ENCODE measurements at regions not wholly inside any gene's neighbourhood (a gene's known extent, or its start where the extent isn't known, plus 50 kb on each side); places are given as distances from the start of the nearest gene placed in this dataset.

- no peaks in the 10 kb centered on the region for H3K36me3 ChIP-seq (replicated peaks in 1 of 2; ENCODE audit: control insufficient read depth in 1 of 2, insufficient read depth in 2 of 2, low read length in 2 of 2)
- ChIA-PET POLR2A (no interaction called here), CTCF (ENCODE audit: low intra/inter-chr PET ratio, low total read pairs) (no interaction called here)
- no peaks in the 10 kb centered on the region for H3K27me3 ChIP-seq (ENCODE audit: control insufficient read depth in 1 of 2, insufficient read depth in 2 of 2, low read length in 2 of 2)
- ATAC-seq (no peak), DNase-seq (ENCODE audit: low spot score) (no peak), FAIRE-seq (no peak)
- no peaks in the 10 kb centered on the region for H3K79me2 ChIP-seq (ENCODE audit: insufficient read depth, low read length)
- H3K27ac ChIP-seq (ENCODE audit: extremely low read length, insufficient read depth, low read length): no peak overlapping the region
- no TSS peak for BruUV-seq (replicated peaks)
- intact Hi-C loops (cut with micrococcal nuclease; ENCODE audit: unreplicated experiment) (no loop called here), in situ Hi-C loops (cut with HindIII; ENCODE audit: extremely low pct_ligation_motif_present, low pct_unique_long_range_greater_than_20kb) (no loop called here)
- no peaks in the 10 kb centered on the region for H3K4me1 ChIP-seq (ENCODE audit: insufficient read depth, low read length)
- H3K9ac ChIP-seq (ENCODE audit: insufficient read depth, low read depth, low read length): no peak overlapping the region
- H3K4me3 ChIP-seq (replicated peaks in 1 of 3; ENCODE audit: insufficient read depth in 1 of 3, low read depth in 2 of 3, low read length in 3 of 3): no peak overlapping the region
- no peak overlapping the region for H3K4me2 ChIP-seq (ENCODE audit: low read depth, low read length)
- no peak overlapping the region for H2AFZ ChIP-seq (ENCODE audit: low read length)
- WGBS (ENCODE audit: low lambda C conversion rate): 100% methylated on average over 3 of the region's 28 CpGs
- H4K20me1 ChIP-seq (ENCODE audit: insufficient read depth, low read length): 0 out of 2 replicates have a peak, but pooled peaks cover 12% of the 10 kb centered on the region
- no peaks in the 10 kb centered on the region for H3K9me3 ChIP-seq (ENCODE audit: low read length)
- TF ChIP-seq MTA3 (CRISPR knock-in tag; IDR thresholded peaks at IDR 0.05) (no peak), ZNF552 (CRISPR knock-in tag; IDR thresholded peaks at IDR 0.05; ENCODE audit: borderline replicate concordance) (no peak), CREM (IDR thresholded peaks at IDR 0.05) (no peak), CREM (CRISPR knock-in tag; IDR thresholded peaks at IDR 0.05) (no peak), HOXA3 (CRISPR knock-in tag; IDR thresholded peaks at IDR 0.05) (no peak), MED8 (CRISPR knock-in tag; IDR thresholded peaks at IDR 0.05; ENCODE audit: insufficient replicate concordance) (no peak), AGO2 (optimal IDR thresholded peaks at IDR 0.05; ENCODE audit: low read depth, low read length) (peak; percentile 33)
Measured at GRCh38 chr11:70537576-70538571, 139.5 kb downstream of the CTTN start.

- no peak overlapping the region for H3K4me3 ChIP-seq (replicated peaks in 1 of 3; ENCODE audit: insufficient read depth in 1 of 3, low read depth in 2 of 3, low read length in 3 of 3)
- ChIA-PET POLR2A (no interaction called here), CTCF (ENCODE audit: low intra/inter-chr PET ratio, low total read pairs) (no interaction called here)
- no TSS peak for BruUV-seq (replicated peaks)
- H3K27ac ChIP-seq (ENCODE audit: extremely low read length, insufficient read depth, low read length): no peak overlapping the region
- WGBS (ENCODE audit: low lambda C conversion rate): 97% methylated on average over 14 of the region's 22 CpGs
- H3K4me2 ChIP-seq (ENCODE audit: low read depth, low read length): no peak overlapping the region
- no peaks in the 10 kb centered on the region for H3K36me3 ChIP-seq (replicated peaks in 1 of 2; ENCODE audit: control insufficient read depth in 1 of 2, insufficient read depth in 2 of 2, low read length in 2 of 2)
- no peaks in the 10 kb centered on the region for H3K4me1 ChIP-seq (ENCODE audit: insufficient read depth, low read length)
- in situ Hi-C loops (cut with HindIII; ENCODE audit: extremely low pct_ligation_motif_present, low pct_unique_long_range_greater_than_20kb): no loop called here
- ATAC-seq: no peak
- H3K79me2 ChIP-seq (ENCODE audit: insufficient read depth, low read length): no peaks in the 10 kb centered on the region
- no peak for FAIRE-seq
- H4K20me1 ChIP-seq (ENCODE audit: insufficient read depth, low read length): 0 out of 2 replicates have a peak, but pooled peaks cover 12% of the 10 kb centered on the region
- no peak for DNase-seq (ENCODE audit: low spot score)
- no peaks in the 10 kb centered on the region for H3K27me3 ChIP-seq (ENCODE audit: control insufficient read depth in 1 of 2, insufficient read depth in 2 of 2, low read length in 2 of 2)
- no peaks in the 10 kb centered on the region for H3K9me3 ChIP-seq (ENCODE audit: low read length)
- no peak overlapping the region for H2AFZ ChIP-seq (ENCODE audit: low read length)
- intact Hi-C loops (cut with micrococcal nuclease; ENCODE audit: unreplicated experiment): no loop called here
- no peak overlapping the region for H3K9ac ChIP-seq (ENCODE audit: insufficient read depth, low read depth, low read length)
- TF ChIP-seq AKAP8 (CRISPR knock-in tag; IDR thresholded peaks at IDR 0.05): no peak
- no peak for TF ChIP-seq THYN1 (CRISPR knock-in tag; IDR thresholded peaks at IDR 0.05; ENCODE audit: borderline replicate concordance, low read depth)
- TF ChIP-seq ELF1 (CRISPR knock-in tag; IDR thresholded peaks at IDR 0.05): no peak
- no peak for TF ChIP-seq FOXM1 (CRISPR knock-in tag; IDR thresholded peaks at IDR 0.05)
- TF ChIP-seq MTA1 (CRISPR knock-in tag; IDR thresholded peaks at IDR 0.05; ENCODE audit: borderline replicate concordance): no peak
- TF ChIP-seq HNRNPUL1 (IDR thresholded peaks at IDR 0.05; ENCODE audit: low read depth, low read length): no peak
- no peak for TF ChIP-seq TBL1XR1 (IDR thresholded peaks at IDR 0.05; ENCODE audit: borderline replicate concordance, low read length, partially characterized antibody)
- no peak for TF ChIP-seq SCMH1 (CRISPR knock-in tag; IDR thresholded peaks at IDR 0.05; ENCODE audit: borderline replicate concordance)
- no peak for TF ChIP-seq ISL2 (CRISPR knock-in tag; IDR thresholded peaks at IDR 0.05)
- no peak for TF ChIP-seq ZNF414 (CRISPR knock-in tag; IDR thresholded peaks at IDR 0.05)
- no peak for TF ChIP-seq HDAC6 (IDR thresholded peaks at IDR 0.05; ENCODE audit: low read depth, low read length)
Measured at GRCh38 chr11:70538641-70539359, 140.5 kb downstream of the CTTN start.
